ENCODE measurements at regions not wholly inside any gene's neighbourhood (a gene's known extent, or its start where the extent isn't known, plus 50 kb on each side); places are given as distances from the start of the nearest gene placed in this dataset.

DNA sequence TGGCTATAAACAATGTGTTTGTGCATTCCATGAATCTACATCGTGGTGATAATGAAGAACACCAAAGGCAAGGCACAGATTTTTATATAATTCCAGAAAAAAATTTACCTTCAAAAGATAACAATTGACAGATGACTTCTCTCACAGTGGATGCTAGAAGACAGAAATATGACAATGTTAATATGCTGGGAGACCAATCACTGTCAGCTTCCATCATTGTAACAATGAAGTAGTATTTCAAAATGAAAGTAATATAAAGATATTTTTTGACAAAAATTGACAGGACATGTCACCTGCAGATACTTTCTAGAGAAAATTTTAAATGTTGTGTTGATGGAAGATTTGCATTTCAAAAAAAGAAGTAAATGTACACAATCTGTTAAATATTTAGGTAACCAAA is 1925.9 kb upstream of the LRRTM1 start:
- BruUV-seq (replicated peaks) = no TSS peak
- POLR2A ChIA-PET = no interaction called here
- no peak for ATAC-seq

DNA sequence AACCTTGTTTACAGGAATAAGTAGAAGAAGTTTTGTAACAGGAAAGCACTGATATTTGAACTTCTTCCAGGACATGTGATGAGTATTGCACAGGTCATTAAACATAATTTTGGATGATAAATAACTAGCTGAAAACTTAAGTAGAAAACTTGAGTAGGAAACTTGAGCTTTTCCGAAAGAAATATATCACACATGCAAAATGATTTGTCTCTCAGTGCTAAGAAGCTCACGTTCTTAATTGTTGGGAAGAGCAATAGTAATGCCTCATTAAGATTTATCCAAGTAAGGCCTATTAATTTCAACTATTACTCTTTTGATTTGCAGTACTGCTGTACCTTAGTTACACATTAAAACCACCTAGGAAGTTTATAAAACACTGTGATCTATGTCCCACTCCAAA is 1921.9 kb upstream of the LRRTM1 start:
- CTCF ChIA-PET = no interaction called here
- BruUV-seq (replicated peaks) = no TSS peak
- Histone ChIP-seq H3K4me1 (ENCODE audit: control insufficient read depth, insufficient read depth, low read length) (no peaks in the 10 kb centered on the region), H3K36me3 (ENCODE audit: control insufficient read depth, insufficient read depth, low read length) (no peaks in the 10 kb centered on the region), H3K27ac (ENCODE audit: low read length) (no peak overlapping the region), H3K4me3 (ENCODE audit: low read depth in 2 of 2, low read length in 2 of 2) (no peak overlapping the region), H3K27me3 (ENCODE audit: control insufficient read depth, insufficient read depth, low read length) (no peaks in the 10 kb centered on the region), H3K9me3 (ENCODE audit: control insufficient read depth, insufficient read depth, low read depth, low read length) (peaks cover 6% of the 10 kb centered on the region; the same call in 1 of the 2 replicates)
- in situ Hi-C loops (cut with HindIII; ENCODE audit: low pct_unique_long_range_greater_than_20kb, low sequenced_read_pairs) = no loop called here
- POLR2A ChIA-PET = no interaction called here
- intact Hi-C loops (cut with micrococcal nuclease; ENCODE audit: unreplicated experiment) = no loop called here
- ATAC-seq (no peak), DNase-seq (ENCODE audit: low read depth, low spot score) (no peak)
- TF ChIP-seq, protein P1, sequence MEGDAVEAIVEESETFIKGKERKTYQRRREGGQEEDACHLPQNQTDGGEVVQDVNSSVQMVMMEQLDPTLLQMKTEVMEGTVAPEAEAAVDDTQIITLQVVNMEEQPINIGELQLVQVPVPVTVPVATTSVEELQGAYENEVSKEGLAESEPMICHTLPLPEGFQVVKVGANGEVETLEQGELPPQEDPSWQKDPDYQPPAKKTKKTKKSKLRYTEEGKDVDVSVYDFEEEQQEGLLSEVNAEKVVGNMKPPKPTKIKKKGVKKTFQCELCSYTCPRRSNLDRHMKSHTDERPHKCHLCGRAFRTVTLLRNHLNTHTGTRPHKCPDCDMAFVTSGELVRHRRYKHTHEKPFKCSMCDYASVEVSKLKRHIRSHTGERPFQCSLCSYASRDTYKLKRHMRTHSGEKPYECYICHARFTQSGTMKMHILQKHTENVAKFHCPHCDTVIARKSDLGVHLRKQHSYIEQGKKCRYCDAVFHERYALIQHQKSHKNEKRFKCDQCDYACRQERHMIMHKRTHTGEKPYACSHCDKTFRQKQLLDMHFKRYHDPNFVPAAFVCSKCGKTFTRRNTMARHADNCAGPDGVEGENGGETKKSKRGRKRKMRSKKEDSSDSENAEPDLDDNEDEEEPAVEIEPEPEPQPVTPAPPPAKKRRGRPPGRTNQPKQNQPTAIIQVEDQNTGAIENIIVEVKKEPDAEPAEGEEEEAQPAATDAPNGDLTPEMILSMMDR (IDR thresholded peaks at IDR 0.05) = no peak

More for the DNA sequence above, 1925.9 kb upstream of the LRRTM1 start:
- H3K4me1 ChIP-seq (ENCODE audit: control insufficient read depth, insufficient read depth, low read length) = no peaks in the 10 kb centered on the region
- no peaks in the 10 kb centered on the region for H3K36me3 ChIP-seq (ENCODE audit: control insufficient read depth, insufficient read depth, low read length)
- no peak overlapping the region for H3K4me3 ChIP-seq (ENCODE audit: low read depth in 2 of 2, low read length in 2 of 2)
- no peak for TF ChIP-seq POLR2AphosphoS5 (IDR thresholded peaks at IDR 0.05; ENCODE audit: low read depth, low read length)
- TF ChIP-seq, protein P2, sequence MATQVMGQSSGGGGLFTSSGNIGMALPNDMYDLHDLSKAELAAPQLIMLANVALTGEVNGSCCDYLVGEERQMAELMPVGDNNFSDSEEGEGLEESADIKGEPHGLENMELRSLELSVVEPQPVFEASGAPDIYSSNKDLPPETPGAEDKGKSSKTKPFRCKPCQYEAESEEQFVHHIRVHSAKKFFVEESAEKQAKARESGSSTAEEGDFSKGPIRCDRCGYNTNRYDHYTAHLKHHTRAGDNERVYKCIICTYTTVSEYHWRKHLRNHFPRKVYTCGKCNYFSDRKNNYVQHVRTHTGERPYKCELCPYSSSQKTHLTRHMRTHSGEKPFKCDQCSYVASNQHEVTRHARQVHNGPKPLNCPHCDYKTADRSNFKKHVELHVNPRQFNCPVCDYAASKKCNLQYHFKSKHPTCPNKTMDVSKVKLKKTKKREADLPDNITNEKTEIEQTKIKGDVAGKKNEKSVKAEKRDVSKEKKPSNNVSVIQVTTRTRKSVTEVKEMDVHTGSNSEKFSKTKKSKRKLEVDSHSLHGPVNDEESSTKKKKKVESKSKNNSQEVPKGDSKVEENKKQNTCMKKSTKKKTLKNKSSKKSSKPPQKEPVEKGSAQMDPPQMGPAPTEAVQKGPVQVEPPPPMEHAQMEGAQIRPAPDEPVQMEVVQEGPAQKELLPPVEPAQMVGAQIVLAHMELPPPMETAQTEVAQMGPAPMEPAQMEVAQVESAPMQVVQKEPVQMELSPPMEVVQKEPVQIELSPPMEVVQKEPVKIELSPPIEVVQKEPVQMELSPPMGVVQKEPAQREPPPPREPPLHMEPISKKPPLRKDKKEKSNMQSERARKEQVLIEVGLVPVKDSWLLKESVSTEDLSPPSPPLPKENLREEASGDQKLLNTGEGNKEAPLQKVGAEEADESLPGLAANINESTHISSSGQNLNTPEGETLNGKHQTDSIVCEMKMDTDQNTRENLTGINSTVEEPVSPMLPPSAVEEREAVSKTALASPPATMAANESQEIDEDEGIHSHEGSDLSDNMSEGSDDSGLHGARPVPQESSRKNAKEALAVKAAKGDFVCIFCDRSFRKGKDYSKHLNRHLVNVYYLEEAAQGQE (IDR thresholded peaks at IDR 0.05; ENCODE audit: insufficient read depth in 1 of 2, low read depth in 2 of 2, low read length in 1 of 2) = no peak
- TF ChIP-seq TCF7L2 (IDR thresholded peaks at IDR 0.05; ENCODE audit: low read depth, low read length) = no peak
- TF ChIP-seq SIN3A (IDR thresholded peaks at IDR 0.05; ENCODE audit: borderline replicate concordance, insufficient read depth, low read depth, low read length) = no peak
- TF ChIP-seq, protein P1 (IDR thresholded peaks at IDR 0.05) = no peak
- no peaks in the 10 kb centered on the region for H3K27me3 ChIP-seq (ENCODE audit: control insufficient read depth, insufficient read depth, low read length)
- DNase-seq (ENCODE audit: low read depth, low spot score) = no peak
- no peak overlapping the region for H3K27ac ChIP-seq (ENCODE audit: low read length)
- CTCF ChIA-PET = no interaction called here
- intact Hi-C loops (cut with micrococcal nuclease; ENCODE audit: unreplicated experiment) = no loop called here
- in situ Hi-C loops (cut with HindIII; ENCODE audit: low pct_unique_long_range_greater_than_20kb, low sequenced_read_pairs) = no loop called here
- H3K9me3 ChIP-seq (ENCODE audit: control insufficient read depth, insufficient read depth, low read depth, low read length) = no peaks in the 10 kb centered on the region; the same call in 1 of the 2 replicates

Data from Panc1 (cell line).